Gastroesophageal sphincter (tissue), 3 donors: ENCODE measurements at regions not wholly inside any gene's neighbourhood (a gene's known extent, or its start where the extent isn't known, plus 50 kb on each side); places are given as distances from the start of the nearest gene placed in this dataset.

Experiments used
- POLR2AphosphoS5 ChIP-seq: sonication (generic); formaldehyde crosslinking; IDR thresholded peaks from one replicate; pipeline ENCODE4 v1.6.1; 2017; ENCODE audit warnings: antibody characterized with exemption
- TF ChIP-seq, protein P1 (sequence below), 4 experiments: fragments of 200-600 bp in 2 of 4; fragments of 450-650 bp in 2 of 4; sonication (generic) in 1 of 4; IDR thresholded peaks; one replicate each; pipeline ENCODE4 v1.5.1; 2017 to 2019; ENCODE audit warnings: antibody characterized with exemption in 4 of 4, mild to moderate bottlenecking in 2 of 4, moderate library complexity in 2 of 4

DNA sequence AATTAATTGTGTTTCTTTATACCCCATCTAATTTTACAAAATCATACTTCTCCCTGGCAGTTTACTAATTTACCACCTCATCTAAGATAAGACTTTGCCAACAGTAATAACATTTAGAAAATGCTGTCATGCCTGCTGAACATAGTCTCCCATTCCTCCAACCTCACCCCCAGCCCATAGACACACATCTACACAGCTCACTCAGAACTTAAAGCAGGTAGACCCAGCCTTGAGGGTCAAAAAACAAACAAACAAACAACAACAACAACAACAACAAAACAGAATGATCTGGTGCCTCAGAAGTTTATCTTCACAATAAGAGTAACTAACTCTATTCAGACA, 94.0 kb downstream of the ZC3H11B start:
- TF ChIP-seq, protein P1, sequence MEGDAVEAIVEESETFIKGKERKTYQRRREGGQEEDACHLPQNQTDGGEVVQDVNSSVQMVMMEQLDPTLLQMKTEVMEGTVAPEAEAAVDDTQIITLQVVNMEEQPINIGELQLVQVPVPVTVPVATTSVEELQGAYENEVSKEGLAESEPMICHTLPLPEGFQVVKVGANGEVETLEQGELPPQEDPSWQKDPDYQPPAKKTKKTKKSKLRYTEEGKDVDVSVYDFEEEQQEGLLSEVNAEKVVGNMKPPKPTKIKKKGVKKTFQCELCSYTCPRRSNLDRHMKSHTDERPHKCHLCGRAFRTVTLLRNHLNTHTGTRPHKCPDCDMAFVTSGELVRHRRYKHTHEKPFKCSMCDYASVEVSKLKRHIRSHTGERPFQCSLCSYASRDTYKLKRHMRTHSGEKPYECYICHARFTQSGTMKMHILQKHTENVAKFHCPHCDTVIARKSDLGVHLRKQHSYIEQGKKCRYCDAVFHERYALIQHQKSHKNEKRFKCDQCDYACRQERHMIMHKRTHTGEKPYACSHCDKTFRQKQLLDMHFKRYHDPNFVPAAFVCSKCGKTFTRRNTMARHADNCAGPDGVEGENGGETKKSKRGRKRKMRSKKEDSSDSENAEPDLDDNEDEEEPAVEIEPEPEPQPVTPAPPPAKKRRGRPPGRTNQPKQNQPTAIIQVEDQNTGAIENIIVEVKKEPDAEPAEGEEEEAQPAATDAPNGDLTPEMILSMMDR (IDR thresholded peaks at IDR 0.05): no peak
- TF ChIP-seq POLR2AphosphoS5: no peak
